Endodermal cell (in vitro differentiated cells): ENCODE measurements at regions not wholly inside any gene's neighbourhood (a gene's known extent, or its start where the extent isn't known, plus 50 kb on each side); places are given as distances from the start of the nearest gene placed in this dataset.

ENCODE experiments used
- DNase-seq: peaks from one replicate; pipeline ENCODE4 v3.0.0-alpha.2; 2017
- H3K27ac ChIP-seq: 2 replicates; pipeline ENCODE4 v1.5.1; 2013; ENCODE audit warnings: mild to moderate bottlenecking, low read depth, low read length, moderate library complexity
- H3K27me3 ChIP-seq: 2 replicates; pipeline ENCODE4 v1.6.1; 2013; ENCODE audit warnings: mild to moderate bottlenecking, low read length, moderate library complexity; ENCODE audit not compliant: insufficient read depth, control insufficient read depth, poor library complexity, severe bottlenecking
- H3K36me3 ChIP-seq: 2 replicates; pipeline ENCODE4 v1.7.0; 2013; ENCODE audit warnings: mild to moderate bottlenecking, low read length, moderate library complexity; ENCODE audit not compliant: control insufficient read depth, insufficient read depth
- H3K4me1 ChIP-seq: one replicate; pipeline ENCODE4 v1.7.0; 2013; ENCODE audit warnings: low read length; ENCODE audit not compliant: control insufficient read depth, insufficient read depth
- H3K4me3 ChIP-seq: 2 replicates; pipeline ENCODE4 v1.5.1; 2013; ENCODE audit warnings: mild to moderate bottlenecking, low read length, moderate library complexity
- H3K9ac ChIP-seq: 2 replicates; pipeline ENCODE4 v1.6.1; 2013; ENCODE audit warnings: mild to moderate bottlenecking, low read length, moderate library complexity; ENCODE audit not compliant: poor library complexity, severe bottlenecking; ENCODE audit errors: extremely low read depth
- H3K9me3 ChIP-seq: 2 replicates; pipeline ENCODE4 v1.6.1; 2013; ENCODE audit warnings: mild to moderate bottlenecking, low read length, moderate library complexity; ENCODE audit not compliant: control insufficient read depth
- H3K27ac Mint-ChIP-seq: 2 replicates; pipeline ENCODE4 v1.8.0; 2020; ENCODE audit warnings: mixed read lengths
- H3K27me3 Mint-ChIP-seq: 2 replicates; pipeline ENCODE4 v1.8.0; 2021; ENCODE audit warnings: mild to moderate bottlenecking, mixed read lengths; ENCODE audit not compliant: insufficient read depth
- H3K36me3 Mint-ChIP-seq: 2 replicates; pipeline ENCODE4 v1.8.0; 2020; ENCODE audit warnings: low read depth, mixed read lengths
- H3K4me1 Mint-ChIP-seq: 2 replicates; pipeline ENCODE4 v1.8.0; 2020; ENCODE audit warnings: mixed read lengths
- H3K4me3 Mint-ChIP-seq: 2 replicates; pipeline ENCODE4 v1.8.0; 2020; ENCODE audit warnings: mild to moderate bottlenecking, moderate library complexity, mixed read lengths
- H3K9me3 Mint-ChIP-seq: 2 replicates; pipeline ENCODE4 v1.8.0; 2020; ENCODE audit warnings: mild to moderate bottlenecking, mixed read lengths
- WGBS, 2 experiments: methylation state at CpG; one replicate each; pipeline versions ENCODE4 v1.1.5 to v1.1.7; 2013; ENCODE audit warnings: missing lambda C conversion rate in 2 of 2, mixed read lengths in 1 of 2; ENCODE audit not compliant: insufficient coverage in 1 of 2, insufficient read length in 1 of 2; 5-methylcytosine and 5-hydroxymethylcytosine counted together
- TF ChIP-seq, protein P1 (sequence below): fragments of 200-600 bp; sonication (generic); conservative IDR thresholded peaks from 2 replicates; pipeline ENCODE4 v1.5.0; 2021; ENCODE audit warnings: antibody characterized with exemption, mild to moderate bottlenecking

DNA sequence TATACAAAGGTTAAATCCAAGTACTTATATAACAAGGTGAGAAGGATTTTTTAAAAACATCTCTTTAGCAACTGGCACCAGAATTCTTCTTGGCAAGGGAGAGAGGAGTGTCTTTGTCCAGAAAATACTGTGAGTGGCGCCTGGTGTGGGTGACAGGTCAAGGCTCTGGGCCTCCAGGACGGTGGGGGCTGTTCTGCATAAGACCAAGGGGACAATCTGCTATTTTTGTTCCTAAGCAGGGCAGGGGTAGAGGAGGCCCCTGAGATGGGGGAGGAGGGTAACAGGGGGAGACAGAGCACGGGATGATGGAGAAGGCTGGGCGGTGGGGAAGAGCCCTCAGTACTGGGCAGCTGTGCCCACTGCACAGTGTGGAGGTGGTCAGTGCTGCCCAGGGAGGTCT lies 51.6 kb upstream of the TAF1B start:
- Histone ChIP-seq H3K27ac (no peak overlapping the region), H3K36me3 (no peaks in the 10 kb centered on the region), H3K4me1 (no peaks in the 10 kb centered on the region), H3K9me3 (peaks cover 5% of the 10 kb centered on the region), H3K27me3 (no peaks in the 10 kb centered on the region), H3K9ac (no peak overlapping the region), H3K4me3 (no peak overlapping the region)
- WGBS, 2 experiments, result 88 to 100% methylated on average over 2 to 4 of the region's 4 CpGs
- H3K36me3 Mint-ChIP-seq, result no peaks in the 10 kb centered on the region
- no peak overlapping the region for H3K27ac Mint-ChIP-seq
- DNase-seq, result no peak
- TF ChIP-seq, protein P1, sequence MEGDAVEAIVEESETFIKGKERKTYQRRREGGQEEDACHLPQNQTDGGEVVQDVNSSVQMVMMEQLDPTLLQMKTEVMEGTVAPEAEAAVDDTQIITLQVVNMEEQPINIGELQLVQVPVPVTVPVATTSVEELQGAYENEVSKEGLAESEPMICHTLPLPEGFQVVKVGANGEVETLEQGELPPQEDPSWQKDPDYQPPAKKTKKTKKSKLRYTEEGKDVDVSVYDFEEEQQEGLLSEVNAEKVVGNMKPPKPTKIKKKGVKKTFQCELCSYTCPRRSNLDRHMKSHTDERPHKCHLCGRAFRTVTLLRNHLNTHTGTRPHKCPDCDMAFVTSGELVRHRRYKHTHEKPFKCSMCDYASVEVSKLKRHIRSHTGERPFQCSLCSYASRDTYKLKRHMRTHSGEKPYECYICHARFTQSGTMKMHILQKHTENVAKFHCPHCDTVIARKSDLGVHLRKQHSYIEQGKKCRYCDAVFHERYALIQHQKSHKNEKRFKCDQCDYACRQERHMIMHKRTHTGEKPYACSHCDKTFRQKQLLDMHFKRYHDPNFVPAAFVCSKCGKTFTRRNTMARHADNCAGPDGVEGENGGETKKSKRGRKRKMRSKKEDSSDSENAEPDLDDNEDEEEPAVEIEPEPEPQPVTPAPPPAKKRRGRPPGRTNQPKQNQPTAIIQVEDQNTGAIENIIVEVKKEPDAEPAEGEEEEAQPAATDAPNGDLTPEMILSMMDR, result no peak
- peaks cover 10% of the 10 kb centered on the region for H3K9me3 Mint-ChIP-seq
- H3K4me1 Mint-ChIP-seq, result no peaks in the 10 kb centered on the region
- peaks cover 12% of the 10 kb centered on the region for H3K27me3 Mint-ChIP-seq
- H3K4me3 Mint-ChIP-seq, result no peak overlapping the region

DNA sequence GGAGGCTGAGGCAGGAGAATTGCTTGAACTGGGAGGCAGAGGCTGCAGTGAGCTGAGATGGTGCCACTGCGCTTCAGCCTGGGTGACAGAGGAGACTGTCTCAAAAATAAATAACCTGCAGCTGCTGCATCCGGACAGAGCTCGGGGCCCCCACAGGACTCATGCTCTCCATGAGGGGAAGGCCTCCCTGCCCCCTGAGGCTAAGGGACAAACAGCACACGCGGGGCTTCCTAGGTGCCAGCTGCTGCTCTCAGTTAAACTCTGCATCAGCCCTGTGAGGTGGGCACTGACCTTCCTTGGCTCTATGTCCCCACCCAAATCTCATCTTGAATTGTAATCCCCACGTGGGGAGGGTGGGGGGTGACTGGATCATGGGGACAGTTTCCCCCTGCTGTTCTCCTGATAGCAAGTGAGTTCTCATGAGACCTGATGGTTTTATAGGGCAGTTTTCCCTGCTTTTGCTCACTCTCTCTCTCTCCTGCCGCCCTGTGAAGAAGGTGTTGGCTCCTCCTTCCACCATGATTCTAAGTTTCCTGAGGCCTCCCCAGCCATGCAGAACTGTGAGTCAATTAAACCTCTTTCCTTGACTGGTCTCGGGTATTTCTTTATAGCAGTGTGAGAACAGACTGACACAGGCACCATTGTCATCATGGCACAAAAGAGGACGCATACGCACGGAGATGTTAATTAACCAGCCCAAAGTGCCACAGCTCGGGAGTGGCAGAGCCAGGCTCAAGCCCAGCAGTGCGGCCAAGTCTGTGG lies 49.9 kb upstream of the TAF1B start:
- no peak for DNase-seq
- H3K4me1 ChIP-seq, result no peaks in the 10 kb centered on the region
- Mint-ChIP-seq H3K4me1 (no peaks in the 10 kb centered on the region), H3K4me3 (no peak overlapping the region), H3K27ac (no peak overlapping the region), H3K27me3 (peaks cover 3% of the 10 kb centered on the region), H3K36me3 (no peaks in the 10 kb centered on the region), H3K9me3 (no peaks in the 10 kb centered on the region)
- no peak overlapping the region for H3K4me3 ChIP-seq
- H3K27me3 ChIP-seq, result no peaks in the 10 kb centered on the region
- H3K9ac ChIP-seq, result no peak overlapping the region
- TF ChIP-seq, protein P1, result no peak
- 78 to 80% methylated on average over 12 to 13 of the region's 13 CpGs for WGBS, 2 experiments
- H3K27ac ChIP-seq, result no peak overlapping the region
- peaks cover 1% of the 10 kb centered on the region for H3K9me3 ChIP-seq
- H3K36me3 ChIP-seq, result no peaks in the 10 kb centered on the region
